ENCODE measurements at regions not wholly inside any gene's neighbourhood (a gene's known extent, or its start where the extent isn't known, plus 50 kb on each side); places are given as distances from the start of the nearest gene placed in this dataset.
"Not testable (repeated sequence)": the region's sequence is repeated elsewhere in the genome, so short reads cannot be mapped to it uniquely, and the experiment has no call there.

DNA sequence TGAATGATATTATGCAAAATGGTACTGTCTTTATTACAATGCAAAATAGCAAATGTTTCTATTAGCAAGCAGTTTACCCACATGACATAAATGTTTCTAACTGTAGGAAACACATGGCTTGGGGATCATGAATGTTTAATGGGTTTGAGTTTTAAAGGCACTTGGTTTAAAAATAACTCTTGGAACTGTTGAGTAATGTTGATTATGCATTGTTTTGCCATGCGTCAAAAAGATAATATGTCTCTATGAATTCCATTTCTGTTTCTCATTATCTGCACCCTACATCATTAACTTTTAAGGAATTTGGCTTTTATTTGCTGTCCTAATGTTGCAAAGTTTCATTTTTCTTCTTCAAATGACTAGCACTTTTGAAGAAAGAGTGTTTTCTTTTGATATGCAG lies 1355.5 kb downstream of the SUCLG1 start:
- in situ Hi-C loops (cut with HindIII; ENCODE audit: low sequenced_read_pairs) = no loop called here
- peak; percentile 72 for DNase-seq (ENCODE audit: low read depth, low spot score)
- no peak overlapping the region for H3K4me3 ChIP-seq (ENCODE audit: low read depth, low read length)
- TF ChIP-seq, protein P1, sequence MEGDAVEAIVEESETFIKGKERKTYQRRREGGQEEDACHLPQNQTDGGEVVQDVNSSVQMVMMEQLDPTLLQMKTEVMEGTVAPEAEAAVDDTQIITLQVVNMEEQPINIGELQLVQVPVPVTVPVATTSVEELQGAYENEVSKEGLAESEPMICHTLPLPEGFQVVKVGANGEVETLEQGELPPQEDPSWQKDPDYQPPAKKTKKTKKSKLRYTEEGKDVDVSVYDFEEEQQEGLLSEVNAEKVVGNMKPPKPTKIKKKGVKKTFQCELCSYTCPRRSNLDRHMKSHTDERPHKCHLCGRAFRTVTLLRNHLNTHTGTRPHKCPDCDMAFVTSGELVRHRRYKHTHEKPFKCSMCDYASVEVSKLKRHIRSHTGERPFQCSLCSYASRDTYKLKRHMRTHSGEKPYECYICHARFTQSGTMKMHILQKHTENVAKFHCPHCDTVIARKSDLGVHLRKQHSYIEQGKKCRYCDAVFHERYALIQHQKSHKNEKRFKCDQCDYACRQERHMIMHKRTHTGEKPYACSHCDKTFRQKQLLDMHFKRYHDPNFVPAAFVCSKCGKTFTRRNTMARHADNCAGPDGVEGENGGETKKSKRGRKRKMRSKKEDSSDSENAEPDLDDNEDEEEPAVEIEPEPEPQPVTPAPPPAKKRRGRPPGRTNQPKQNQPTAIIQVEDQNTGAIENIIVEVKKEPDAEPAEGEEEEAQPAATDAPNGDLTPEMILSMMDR (IDR thresholded peaks at IDR 0.05; ENCODE audit: low read depth, low read length) = no peak

DNA sequence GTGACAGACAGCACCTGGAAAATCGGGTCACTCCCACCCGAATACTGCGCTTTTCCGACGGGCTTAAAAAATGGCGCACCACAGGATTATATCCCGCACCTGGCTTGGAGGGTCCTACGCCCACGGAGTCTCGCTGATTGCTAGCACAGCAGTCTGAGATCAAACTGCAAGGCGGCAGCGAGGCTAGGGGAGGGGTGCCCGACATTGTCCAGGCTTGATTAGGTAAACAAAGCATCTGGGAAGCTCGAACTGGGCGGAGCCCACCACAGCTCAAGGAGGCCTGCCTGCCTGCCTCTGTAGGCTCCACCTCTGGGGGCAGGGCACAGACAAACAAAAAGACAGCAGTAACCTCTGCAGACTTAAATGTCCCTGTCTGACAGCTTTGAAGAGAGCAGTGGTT lies 1370.0 kb downstream of the SUCLG1 start:
- DNase-seq (ENCODE audit: low read depth, low spot score); H3K4me3 ChIP-seq (ENCODE audit: low read depth, low read length); in situ Hi-C loops (cut with HindIII; ENCODE audit: low sequenced_read_pairs): not testable (repeated sequence)

GRCh38 chr2:83085869-83086268 lies 1373.2 kb downstream of the SUCLG1 start:
- no peak overlapping the region for H3K4me3 ChIP-seq (ENCODE audit: low read depth, low read length)
- TF ChIP-seq, protein P1 (IDR thresholded peaks at IDR 0.05; ENCODE audit: low read depth, low read length) = no peak
- in situ Hi-C loops (cut with HindIII; ENCODE audit: low sequenced_read_pairs) = no loop called here
- no peak for DNase-seq (ENCODE audit: low read depth, low spot score)

DNA sequence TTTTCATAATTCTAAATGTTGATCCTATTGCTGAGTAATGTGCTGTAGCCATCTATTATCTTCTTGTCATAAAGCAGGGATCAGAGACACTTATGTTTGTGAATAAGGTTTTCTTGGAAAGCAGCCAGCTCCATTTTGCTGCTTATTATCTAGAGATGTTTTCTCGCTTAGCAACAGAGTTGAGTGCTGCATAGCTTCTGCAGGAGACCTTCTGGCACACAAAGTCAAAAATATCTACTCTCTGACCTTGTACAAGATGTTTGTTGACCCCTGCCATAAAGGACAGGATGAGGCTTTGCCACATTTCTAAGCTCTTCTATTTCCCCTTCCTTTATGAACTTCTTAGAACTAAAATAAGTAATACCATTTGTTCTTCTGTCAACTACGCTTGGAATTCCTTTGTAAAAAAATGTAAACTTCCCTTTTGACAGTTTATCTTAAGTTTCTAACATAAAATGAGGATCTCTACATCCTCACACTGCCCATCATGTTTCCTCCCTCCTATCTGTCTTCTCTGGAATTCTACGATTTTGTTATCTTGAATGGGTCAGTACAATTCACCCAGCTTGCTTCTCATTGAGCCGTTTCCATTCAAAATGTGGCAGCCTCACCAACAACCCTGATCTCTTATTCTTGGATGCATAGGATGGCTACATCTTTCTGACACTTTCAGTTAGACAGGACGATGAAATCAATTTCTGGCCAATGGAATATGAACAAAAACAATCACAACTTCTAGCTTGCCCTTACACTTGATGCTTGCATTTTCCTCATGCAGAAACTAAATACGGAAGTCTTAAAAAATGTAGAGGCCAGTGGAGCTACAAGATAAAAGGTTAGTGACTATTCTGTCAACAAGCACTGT lies 1377.0 kb downstream of the SUCLG1 start:
- TF ChIP-seq, protein P1 (IDR thresholded peaks at IDR 0.05; ENCODE audit: low read depth, low read length) = no peak
- DNase-seq (ENCODE audit: low read depth, low spot score) = peak; percentile 69
- in situ Hi-C loops (cut with HindIII; ENCODE audit: low sequenced_read_pairs) = no loop called here
- no peak overlapping the region for H3K4me3 ChIP-seq (ENCODE audit: low read depth, low read length)

DNA sequence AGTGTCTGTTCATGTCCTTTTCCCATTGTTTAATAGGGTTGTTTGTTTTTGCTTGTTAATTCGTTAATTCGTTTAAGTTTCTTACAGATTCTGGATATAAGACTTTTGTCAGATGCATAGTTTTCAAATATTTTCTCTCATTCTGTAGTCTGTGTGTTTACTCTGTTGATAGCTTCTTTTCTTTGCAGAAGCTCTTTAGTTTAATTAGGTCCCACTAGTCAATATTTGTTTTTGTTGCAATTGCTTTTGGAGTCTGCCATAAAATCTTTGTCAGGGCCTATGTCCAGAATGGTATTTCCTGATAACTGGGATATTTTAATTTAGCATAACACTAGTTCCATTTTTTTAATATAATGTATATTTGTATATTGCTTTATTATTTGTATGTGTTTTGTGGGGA lies 1380.1 kb downstream of the SUCLG1 start:
- no peak for DNase-seq (ENCODE audit: low read depth, low spot score)
- H3K4me3 ChIP-seq (ENCODE audit: low read depth, low read length) = no peak overlapping the region
- in situ Hi-C loops (cut with HindIII; ENCODE audit: low sequenced_read_pairs) = no loop called here
- TF ChIP-seq, protein P1 (IDR thresholded peaks at IDR 0.05; ENCODE audit: low read depth, low read length) = no peak

DNA sequence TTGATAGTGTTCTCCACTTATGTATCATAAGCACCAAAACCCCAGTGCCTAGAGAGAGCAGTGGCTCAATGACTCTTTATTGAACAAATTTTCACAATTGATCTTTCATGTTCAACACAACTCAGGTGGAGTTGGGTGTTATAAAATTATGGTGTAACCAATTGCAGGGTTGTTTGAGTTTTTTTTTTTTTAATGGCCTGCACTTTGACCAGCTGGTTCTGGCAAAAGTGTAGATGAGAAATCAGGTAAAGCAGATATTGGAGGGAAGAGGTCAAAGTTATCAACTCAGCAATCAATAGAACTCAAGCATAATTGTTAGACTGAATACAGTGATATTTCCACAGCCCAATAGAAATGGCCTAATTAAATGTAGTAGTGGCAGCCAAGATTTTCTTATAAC lies 1386.3 kb downstream of the SUCLG1 start:
- no peak for DNase-seq (ENCODE audit: low read depth, low spot score)
- TF ChIP-seq, protein P1 (IDR thresholded peaks at IDR 0.05; ENCODE audit: low read depth, low read length) = no peak
- in situ Hi-C loops (cut with HindIII; ENCODE audit: low sequenced_read_pairs) = no loop called here
- H3K4me3 ChIP-seq (ENCODE audit: low read depth, low read length) = no peak overlapping the region

DNA sequence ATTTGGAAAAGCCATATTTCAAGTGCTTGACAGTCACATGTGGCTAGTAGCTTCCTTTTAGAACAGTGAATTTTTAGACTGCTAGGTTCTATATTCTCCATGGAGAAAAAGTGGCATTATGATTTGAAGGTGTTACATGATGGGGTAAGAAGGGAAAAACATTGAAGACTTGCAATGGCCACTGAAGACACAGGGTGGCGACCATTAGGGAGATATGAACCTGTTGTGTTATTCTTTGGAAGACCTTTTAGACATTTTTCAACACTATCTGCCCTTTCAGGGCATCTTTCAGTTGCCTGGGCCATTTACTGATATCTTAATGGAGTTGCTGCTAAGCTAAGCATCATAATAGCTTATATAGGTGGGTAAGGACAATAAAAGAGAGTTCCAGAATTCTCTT lies 1387.2 kb downstream of the SUCLG1 start:
- TF ChIP-seq, protein P1 (IDR thresholded peaks at IDR 0.05; ENCODE audit: low read depth, low read length) = no peak
- in situ Hi-C loops (cut with HindIII; ENCODE audit: low sequenced_read_pairs) = no loop called here
- no peak overlapping the region for H3K4me3 ChIP-seq (ENCODE audit: low read depth, low read length)
- no peak for DNase-seq (ENCODE audit: low read depth, low spot score)

Measured in astrocyte of the spinal cord (primary cell).